Loucy (cell line): ENCODE measurements at regions not wholly inside any gene's neighbourhood (a gene's known extent, or its start where the extent isn't known, plus 50 kb on each side); places are given as distances from the start of the nearest gene placed in this dataset.

Experiments used
- EZH2phosphoT487 ChIP-seq: fragments of 200-600 bp; IDR thresholded peaks from 2 replicates; pipeline ENCODE4 v1.6.1; 2018; ENCODE audit warnings: antibody characterized with exemption, mild to moderate bottlenecking, moderate library complexity, borderline replicate concordance
- TF ChIP-seq, protein P1 (sequence below): fragments of 200-600 bp; sonication (generic); conservative IDR thresholded peaks from 2 replicates; pipeline ENCODE4 v1.5.1; 2014; ENCODE audit warnings: mild to moderate bottlenecking, antibody characterized with exemption, low read length

DNA sequence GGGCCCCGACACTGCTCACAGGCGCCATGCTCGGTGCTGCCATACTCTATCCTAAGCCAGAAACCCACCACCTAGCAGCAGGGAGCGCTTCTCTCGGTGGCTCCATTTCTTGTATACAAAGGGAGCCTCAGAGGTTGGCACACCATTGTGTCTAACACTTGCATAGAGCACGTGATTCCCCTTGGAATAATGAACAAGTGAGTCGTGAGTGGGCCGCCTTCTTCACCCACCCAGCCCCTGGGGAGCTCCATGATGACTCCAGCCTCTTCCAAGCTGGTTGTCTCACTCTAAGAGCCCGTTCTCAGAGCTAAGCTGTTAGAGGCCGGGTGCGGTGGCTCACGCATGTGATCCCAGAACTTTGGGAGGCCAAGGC is 82.3 kb upstream of the ZNF469 start:
- TF ChIP-seq, protein P1, sequence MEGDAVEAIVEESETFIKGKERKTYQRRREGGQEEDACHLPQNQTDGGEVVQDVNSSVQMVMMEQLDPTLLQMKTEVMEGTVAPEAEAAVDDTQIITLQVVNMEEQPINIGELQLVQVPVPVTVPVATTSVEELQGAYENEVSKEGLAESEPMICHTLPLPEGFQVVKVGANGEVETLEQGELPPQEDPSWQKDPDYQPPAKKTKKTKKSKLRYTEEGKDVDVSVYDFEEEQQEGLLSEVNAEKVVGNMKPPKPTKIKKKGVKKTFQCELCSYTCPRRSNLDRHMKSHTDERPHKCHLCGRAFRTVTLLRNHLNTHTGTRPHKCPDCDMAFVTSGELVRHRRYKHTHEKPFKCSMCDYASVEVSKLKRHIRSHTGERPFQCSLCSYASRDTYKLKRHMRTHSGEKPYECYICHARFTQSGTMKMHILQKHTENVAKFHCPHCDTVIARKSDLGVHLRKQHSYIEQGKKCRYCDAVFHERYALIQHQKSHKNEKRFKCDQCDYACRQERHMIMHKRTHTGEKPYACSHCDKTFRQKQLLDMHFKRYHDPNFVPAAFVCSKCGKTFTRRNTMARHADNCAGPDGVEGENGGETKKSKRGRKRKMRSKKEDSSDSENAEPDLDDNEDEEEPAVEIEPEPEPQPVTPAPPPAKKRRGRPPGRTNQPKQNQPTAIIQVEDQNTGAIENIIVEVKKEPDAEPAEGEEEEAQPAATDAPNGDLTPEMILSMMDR, result no peak
- TF ChIP-seq EZH2phosphoT487, result no peak
